Esophagus squamous epithelium (tissue), 5 donors: ENCODE measurements at regions not wholly inside any gene's neighbourhood (a gene's known extent, or its start where the extent isn't known, plus 50 kb on each side); places are given as distances from the start of the nearest gene placed in this dataset.

Experiments used
- DNase-seq: peaks from one replicate; lab custom pipeline; 2025; lab: John Stamatoyannopoulos, UW
- H3K27ac ChIP-seq, 4 donors: fragments of 200-600 bp; sonication (generic); one replicate each; pipeline ENCODE4 v1.5.1; 2016 to 2019; ENCODE audit warnings: mild to moderate bottlenecking in 1 of 4
- H3K27me3 ChIP-seq, 4 donors: fragments of 200-600 bp; sonication (generic); 1 replicate in 3 of 4; 2 replicates in 1 of 4; pipeline versions ENCODE4 v1.5.1 to v1.6.0; 2017 to 2021; ENCODE audit warnings: antibody characterized with exemption in 1 of 4
- H3K36me3 ChIP-seq, 3 donors: fragments of 200-600 bp; sonication (generic); one replicate each; pipeline ENCODE4 v1.5.1; 2016 to 2019
- H3K4me1 ChIP-seq, 3 donors: fragments of 200-600 bp; sonication (generic); one replicate each; pipeline ENCODE4 v1.5.1; 2017 to 2019
- H3K4me3 ChIP-seq, 4 donors: fragments of 200-600 bp; sonication (generic); 1 replicate in 3 of 4; 2 replicates in 1 of 4; pipeline ENCODE4 v1.5.1; 2016 to 2019; ENCODE audit warnings: mild to moderate bottlenecking in 2 of 4, moderate library complexity in 1 of 4
- H3K9me3 ChIP-seq, 3 donors: fragments of 200-600 bp; sonication (generic); one replicate each; pipeline ENCODE4 v1.5.1; 2016 to 2019
- CTCF ChIP-seq, 6 experiments: fragments of 450-650 bp in 4 of 6; fragments of 200-600 bp in 2 of 6; sonication (generic) in 2 of 6; IDR thresholded peaks; one replicate each; pipeline ENCODE4 v1.5.1; 2016 to 2019; ENCODE audit warnings: antibody characterized with exemption in 6 of 6, mild to moderate bottlenecking in 4 of 6, moderate library complexity in 4 of 6
- POLR2A ChIP-seq, 4 donors: fragments of 450-650 bp; IDR thresholded peaks; one replicate each; pipeline ENCODE4 v1.6.1; 2017; ENCODE audit warnings: antibody characterized with exemption in 4 of 4, mild to moderate bottlenecking in 4 of 4, moderate library complexity in 3 of 4
- WGBS, 2 donors: methylation state at CpG; one replicate each; pipeline ENCODE4 v1.1.5; 2018; 5-methylcytosine and 5-hydroxymethylcytosine counted together
- intact Hi-C: fragments of 100-400 bp; cut with DNase I; formaldehyde crosslinking; loops from one replicate; pipeline ENCODE4 v1.15.0; 2022
- donor health status: DM: yes; HTN: yes; CAD: no.

- no peak overlapping the region for H3K4me3 ChIP-seq
- no peaks in the 10 kb centered on the region for H3K4me1 ChIP-seq
- H3K27me3 ChIP-seq, result no peaks in the 10 kb centered on the region
- WGBS, 2 donors, result 86 to 96% methylated on average over 6 to 8 of the region's 8 CpGs
- H3K9me3 ChIP-seq, result no peaks in the 10 kb centered on the region
- H3K27ac ChIP-seq, result no peak overlapping the region
- no peaks in the 10 kb centered on the region for H3K36me3 ChIP-seq
- no peak for TF ChIP-seq POLR2A (IDR thresholded peaks at IDR 0.05)
- no peak for TF ChIP-seq CTCF (IDR thresholded peaks at IDR 0.05)
- intact Hi-C loops, result no loop called here
- no peak for DNase-seq
Measured at GRCh38 chr9:13651526-13651925, 372.0 kb upstream of the MPDZ start.

DNA sequence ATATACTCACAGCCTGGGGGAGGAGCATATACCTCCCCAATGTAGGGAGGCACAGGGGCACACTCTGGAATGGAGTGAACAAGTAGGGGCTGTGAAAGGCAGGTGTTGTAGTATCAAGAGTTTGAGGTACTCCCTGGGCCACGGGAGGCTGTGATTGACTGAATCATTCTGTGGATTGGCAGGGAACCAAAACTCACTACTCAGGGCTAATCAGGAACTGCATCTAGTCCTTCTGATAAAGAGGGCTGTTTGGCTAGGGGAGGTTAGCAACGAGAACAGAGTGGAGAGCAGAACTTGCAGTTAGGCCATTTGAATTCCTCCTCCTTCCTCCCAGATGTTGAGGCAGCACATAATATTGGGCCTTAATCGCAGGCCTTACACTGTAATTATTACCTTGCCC is 369.2 kb upstream of the MPDZ start:
- H3K4me1 ChIP-seq, result no peaks in the 10 kb centered on the region
- H3K27me3 ChIP-seq, result no peaks in the 10 kb centered on the region
- no peak for DNase-seq
- WGBS, 2 donors, result 77 to 86% methylated on average over 3 of the region's 3 CpGs
- intact Hi-C loops, result no loop called here
- no peak for TF ChIP-seq POLR2A (IDR thresholded peaks at IDR 0.05)
- no peak for TF ChIP-seq CTCF (IDR thresholded peaks at IDR 0.05)
- H3K4me3 ChIP-seq, result no peak overlapping the region
- no peaks in the 10 kb centered on the region for H3K36me3 ChIP-seq
- H3K9me3 ChIP-seq, result no peaks in the 10 kb centered on the region
- H3K27ac ChIP-seq, result no peak overlapping the region

GRCh38 chr9:13648068-13648467 is 368.6 kb upstream of the MPDZ start:
- H3K4me3 ChIP-seq, result no peak overlapping the region
- no peaks in the 10 kb centered on the region for H3K36me3 ChIP-seq
- H3K27ac ChIP-seq, result no peak overlapping the region
- DNase-seq, result no peak
- H3K9me3 ChIP-seq, result no peaks in the 10 kb centered on the region
- no peaks in the 10 kb centered on the region for H3K4me1 ChIP-seq
- intact Hi-C loops, result no loop called here
- no peak for TF ChIP-seq CTCF (IDR thresholded peaks at IDR 0.05)
- TF ChIP-seq POLR2A (IDR thresholded peaks at IDR 0.05), result no peak
- H3K27me3 ChIP-seq, result no peaks in the 10 kb centered on the region

DNA sequence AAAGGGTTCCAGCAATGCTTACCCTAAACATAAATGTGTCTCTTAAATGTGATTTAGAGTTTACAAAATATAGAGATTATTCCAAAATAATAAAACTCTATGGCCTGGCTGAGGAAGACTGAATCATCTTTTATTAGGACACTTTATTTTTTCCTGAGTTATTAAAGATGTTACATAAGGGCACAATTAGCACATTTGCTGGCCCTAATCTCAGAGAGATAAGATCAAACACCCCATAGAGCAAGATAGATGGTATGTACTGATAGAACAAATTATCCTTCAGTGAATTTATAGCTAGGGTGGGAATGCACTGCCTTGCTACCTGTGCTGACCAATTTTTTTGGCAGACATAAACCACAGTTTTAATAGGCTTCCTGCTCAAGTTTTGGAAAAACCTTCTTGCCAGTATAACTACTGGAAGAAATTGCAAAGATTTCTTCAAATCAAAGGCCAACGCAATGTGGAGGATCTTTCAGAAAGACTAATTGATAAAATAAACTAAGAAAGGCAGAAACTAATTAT is 367.1 kb upstream of the MPDZ start:
- DNase-seq, result no peak
- Histone ChIP-seq H3K27ac (no peak overlapping the region), H3K9me3 (no peaks in the 10 kb centered on the region), H3K27me3 (no peaks in the 10 kb centered on the region), H3K36me3 (no peaks in the 10 kb centered on the region), H3K4me3 (no peak overlapping the region), H3K4me1 (no peaks in the 10 kb centered on the region)
- 76 to 82% methylated on average over 1 of the region's 1 CpG for WGBS, 2 donors
- TF ChIP-seq CTCF (IDR thresholded peaks at IDR 0.05) (no peak), POLR2A (IDR thresholded peaks at IDR 0.05) (no peak)
- intact Hi-C loops, result no loop called here

- Histone ChIP-seq H3K27ac (no peak overlapping the region), H3K27me3 (no peaks in the 10 kb centered on the region), H3K4me3 (no peak overlapping the region), H3K36me3 (no peaks in the 10 kb centered on the region), H3K4me1 (no peaks in the 10 kb centered on the region), H3K9me3 (no peaks in the 10 kb centered on the region)
- 88 to 95% methylated on average over 1 of the region's 1 CpG for WGBS, 2 donors
- intact Hi-C loops, result no loop called here
- DNase-seq, result no peak
- TF ChIP-seq CTCF (IDR thresholded peaks at IDR 0.05), result no peak
- no peak for TF ChIP-seq POLR2A (IDR thresholded peaks at IDR 0.05)
Measured at GRCh38 chr9:13645557-13645956, 366.1 kb upstream of the MPDZ start.
